GM23338 (cell line): ENCODE measurements at regions not wholly inside any gene's neighbourhood (a gene's known extent, or its start where the extent isn't known, plus 50 kb on each side); places are given as distances from the start of the nearest gene placed in this dataset.

Source experiments
- CTCF ChIP-seq, 2 experiments: fragments of 200-600 bp in 1 of 2; sonication (generic) in 1 of 2; conservative IDR thresholded peaks; 2 replicates each; pipeline versions ENCODE4 v1.5.1 to v1.6.1; 2016 to 2017; ENCODE audit warnings: antibody characterized with exemption in 2 of 2, low read depth in 2 of 2, mild to moderate bottlenecking in 2 of 2, moderate library complexity in 1 of 2
- ETS1 ChIP-seq: IDR thresholded peaks from 2 replicates; pipeline ENCODE4 v1.6.1; 2016; ENCODE audit warnings: antibody characterized with exemption
- EZH2 ChIP-seq: fragments of 200-600 bp; sonication (generic); IDR thresholded peaks from one replicate; pipeline ENCODE4 v1.8.0; 2017; ENCODE audit warnings: antibody characterized with exemption, mild to moderate bottlenecking, low read depth; ENCODE audit not compliant: unreplicated experiment
- EZH2phosphoT487 ChIP-seq: fragments of 200-600 bp; sonication (generic); IDR thresholded peaks from one replicate; pipeline ENCODE4 v1.8.1; 2018; ENCODE audit warnings: antibody characterized with exemption; ENCODE audit not compliant: unreplicated experiment
- JUNB ChIP-seq: IDR thresholded peaks from one replicate; pipeline ENCODE4 v1.6.1; 2016; ENCODE audit warnings: antibody characterized with exemption; ENCODE audit not compliant: unreplicated experiment
- NANOG ChIP-seq: IDR thresholded peaks from 2 replicates; pipeline ENCODE4 v1.6.1; 2016; ENCODE audit warnings: antibody characterized with exemption, borderline replicate concordance
- POLR2AphosphoS5 ChIP-seq: IDR thresholded peaks from 2 replicates; pipeline ENCODE4 v1.6.1; 2016; ENCODE audit warnings: antibody characterized with exemption, low read depth
- REST ChIP-seq: IDR thresholded peaks from one replicate; pipeline ENCODE4 v1.6.1; 2018; ENCODE audit warnings: antibody characterized with exemption; ENCODE audit not compliant: unreplicated experiment

- TF ChIP-seq CTCF (conservative IDR thresholded peaks at IDR 0.05; ENCODE audit: low read depth in 2 of 2): no peak
- TF ChIP-seq POLR2AphosphoS5: no peak
- no peak for TF ChIP-seq JUNB
- no peak for TF ChIP-seq ETS1
- TF ChIP-seq EZH2phosphoT487: no peak
- no peak for TF ChIP-seq REST
- TF ChIP-seq EZH2: no peak
- TF ChIP-seq NANOG: no peak
Measured at GRCh38 chr3:191770541-191770940, 309.6 kb downstream of the PYDC2 start.
